HG03378 (cell line): ENCODE measurements at regions not wholly inside any gene's neighbourhood (a gene's known extent, or its start where the extent isn't known, plus 50 kb on each side); places are given as distances from the start of the nearest gene placed in this dataset.
"Not testable (repeated sequence)": the region's sequence is repeated elsewhere in the genome, so short reads cannot be mapped to it uniquely, and the experiment has no call there.

ENCODE experiments used
- ATAC-seq: cut with Tn5 transposase; IDR thresholded peaks from one replicate; pipeline ENCODE4 v1.9.1; 2021; ENCODE audit warnings: mild to moderate bottlenecking, moderate library complexity; ENCODE audit not compliant: unreplicated experiment

DNA sequence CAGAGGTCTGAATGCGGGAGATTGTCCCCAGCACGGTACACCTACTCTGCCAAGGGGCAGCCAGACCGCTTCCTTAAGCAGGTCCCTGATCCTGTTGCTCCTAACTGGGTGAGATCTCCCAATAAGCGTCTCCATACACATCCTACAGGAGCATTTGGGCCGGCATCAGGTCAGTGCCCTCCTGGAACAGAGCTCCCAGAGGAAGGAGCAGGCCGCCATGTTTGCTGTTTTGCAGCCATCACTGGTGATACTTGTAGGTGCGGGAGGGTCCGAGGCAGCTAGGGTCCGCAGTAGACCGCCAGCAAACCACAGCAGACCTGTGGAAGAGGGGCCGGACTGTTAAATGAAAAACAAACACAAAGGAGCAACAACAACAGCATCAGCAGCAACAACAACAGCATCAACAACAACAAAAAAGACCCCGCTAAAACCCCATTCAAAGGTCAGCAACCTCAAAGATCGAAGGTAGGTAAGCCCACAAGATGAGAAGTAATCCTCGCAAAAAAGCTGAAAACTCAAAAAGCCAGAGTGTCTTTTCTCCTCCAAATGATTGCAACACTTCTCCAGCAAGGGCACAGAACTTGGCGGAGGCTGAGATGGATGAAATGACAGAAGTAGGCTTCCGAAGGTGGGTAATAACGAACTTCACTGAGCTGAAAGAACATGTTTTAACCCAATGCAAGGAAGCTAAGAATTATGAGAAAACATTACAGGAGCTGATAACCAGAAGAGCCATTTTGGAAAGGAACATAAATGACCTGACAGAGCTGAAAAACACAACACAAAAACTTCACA, 79.0 kb upstream of the CDH7 start:
- no peak for ATAC-seq

- ATAC-seq = not testable (repeated sequence)
Measured at GRCh38 chr18:65670145-65670544, 80.7 kb upstream of the CDH7 start.

DNA sequence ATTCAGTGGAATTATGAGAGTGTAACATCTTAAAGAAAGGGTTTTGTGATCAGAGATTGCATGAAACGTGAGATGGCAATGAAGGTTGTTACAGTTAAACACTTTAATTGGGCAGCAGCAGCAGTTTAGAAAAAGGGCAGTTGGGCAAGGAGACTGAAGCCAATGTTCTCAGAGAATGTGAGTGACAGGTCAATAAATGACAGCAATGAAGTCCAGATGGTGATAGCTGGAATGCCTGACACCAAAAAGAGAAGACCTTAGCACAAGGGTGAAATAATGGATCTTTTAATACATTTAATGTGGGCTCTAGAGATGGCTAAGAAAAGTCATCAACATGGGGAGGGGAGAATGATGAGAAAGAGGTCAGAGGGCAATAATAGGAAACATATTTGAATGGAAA, 89.4 kb upstream of the CDH7 start:
- no peak for ATAC-seq

- no peak for ATAC-seq
Measured at GRCh38 chr18:65659912-65660311, 90.9 kb upstream of the CDH7 start.

DNA sequence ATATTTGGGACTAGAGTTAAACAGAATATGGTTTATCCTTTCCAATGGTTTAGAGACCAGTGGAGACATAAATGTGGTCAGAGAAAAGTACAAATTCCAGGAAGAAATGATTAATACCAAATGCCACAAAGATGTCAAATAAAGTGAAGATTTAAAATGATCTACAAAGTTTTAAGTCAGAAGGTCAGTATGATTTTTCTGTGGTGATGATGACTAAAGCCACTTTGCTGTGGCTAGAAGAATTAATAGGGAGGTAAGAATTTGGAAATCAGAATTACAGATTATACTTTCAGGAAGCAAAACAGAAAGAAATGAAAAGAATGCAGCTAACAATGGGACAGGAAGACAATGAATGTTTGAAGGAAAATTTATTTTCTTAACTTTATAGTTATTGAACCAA, 91.5 kb upstream of the CDH7 start:
- no peak for ATAC-seq

GRCh38 chr18:65651192-65651591, 99.6 kb upstream of the CDH7 start:
- no peak for ATAC-seq

DNA sequence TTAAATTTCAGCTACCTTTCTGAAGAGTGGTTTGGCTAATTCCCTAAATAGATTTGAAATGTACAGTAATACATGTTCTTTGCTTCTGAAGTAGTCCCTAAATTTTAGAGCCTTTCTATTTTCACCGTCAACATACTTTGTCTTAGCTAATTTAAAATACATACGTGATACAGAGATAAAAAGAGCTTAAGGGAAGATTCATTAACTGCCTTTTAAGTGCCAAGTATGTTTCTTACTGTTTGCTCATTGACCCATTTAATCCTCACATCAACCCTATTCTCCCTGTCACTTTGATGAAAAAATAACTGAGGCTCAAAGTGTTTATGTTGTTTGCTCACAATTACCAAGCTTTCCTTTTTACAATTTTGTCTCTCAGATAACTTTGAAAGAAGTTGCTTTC, 118.6 kb upstream of the CDH7 start:
- no peak for ATAC-seq

DNA sequence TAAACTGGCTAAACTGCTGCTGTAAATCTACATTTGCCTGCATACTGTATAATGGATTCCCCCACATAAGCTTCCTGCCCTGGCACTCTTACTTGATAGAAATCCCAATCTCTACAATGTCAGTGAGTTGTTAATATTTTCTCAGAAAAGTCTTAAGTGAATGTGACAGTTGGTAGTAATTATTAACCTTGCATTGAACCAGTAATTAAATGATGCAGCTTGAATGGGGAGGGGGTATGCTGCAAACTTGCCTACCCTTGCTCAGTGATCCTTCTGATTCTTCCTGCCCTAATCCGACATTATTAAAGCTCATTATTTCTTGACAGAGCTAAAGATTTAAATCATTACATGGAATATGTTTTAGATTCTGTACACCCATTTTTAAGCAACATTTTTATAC, 119.0 kb upstream of the CDH7 start:
- ATAC-seq = no peak

DNA sequence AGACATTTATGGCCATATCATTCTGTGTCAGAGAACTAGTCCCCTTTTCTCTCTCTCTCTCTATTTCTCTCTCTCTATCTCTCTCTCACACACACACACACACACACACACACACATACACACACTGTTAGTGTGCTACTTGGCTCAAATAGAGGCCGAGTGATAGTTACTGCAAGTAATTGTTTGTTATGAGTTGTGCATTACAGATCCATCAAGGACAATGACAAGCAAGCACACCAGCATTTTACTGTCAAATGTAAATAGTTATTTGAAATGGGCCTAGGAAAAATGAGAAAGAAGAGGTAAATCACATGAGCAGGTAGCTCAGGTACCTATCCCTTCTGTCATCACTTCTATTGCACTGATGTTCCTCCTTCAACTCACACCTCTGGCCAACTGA, 122.4 kb upstream of the CDH7 start:
- no peak for ATAC-seq

- ATAC-seq = no peak
Measured at GRCh38 chr18:65623676-65624075, 127.1 kb upstream of the CDH7 start.

GRCh38 chr18:65622436-65622835, 128.4 kb upstream of the CDH7 start:
- no peak for ATAC-seq

DNA sequence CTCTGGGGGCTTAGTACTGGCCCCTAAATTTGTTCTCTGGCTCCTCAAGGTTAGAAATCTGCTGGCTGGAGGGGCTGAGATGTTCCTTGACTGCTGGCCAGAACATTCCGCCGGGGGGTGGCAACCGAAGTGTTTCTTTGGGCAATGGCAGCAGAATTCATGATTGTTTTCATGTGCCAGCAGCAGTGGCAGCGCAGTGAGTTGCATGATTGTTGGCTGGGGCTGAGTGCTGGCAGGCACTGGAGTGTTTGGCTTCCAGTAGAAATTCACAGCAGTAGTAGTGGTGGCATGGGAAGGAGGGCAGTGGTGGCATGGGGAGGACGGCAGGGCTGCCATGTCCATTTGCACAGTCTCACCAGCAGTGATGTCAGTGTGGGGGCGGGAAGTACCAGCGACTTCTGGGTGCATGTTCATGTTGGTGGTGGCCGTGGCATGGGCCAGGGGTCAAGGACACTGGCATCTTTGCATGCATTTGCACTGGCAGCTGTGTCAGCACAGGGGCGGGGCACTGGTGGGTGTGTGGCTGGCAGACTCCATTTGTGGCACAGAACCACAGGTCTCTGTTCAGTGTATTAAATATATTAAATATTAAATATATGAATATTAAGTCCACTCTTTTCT, 130.6 kb upstream of the CDH7 start:
- ATAC-seq = no peak

DNA sequence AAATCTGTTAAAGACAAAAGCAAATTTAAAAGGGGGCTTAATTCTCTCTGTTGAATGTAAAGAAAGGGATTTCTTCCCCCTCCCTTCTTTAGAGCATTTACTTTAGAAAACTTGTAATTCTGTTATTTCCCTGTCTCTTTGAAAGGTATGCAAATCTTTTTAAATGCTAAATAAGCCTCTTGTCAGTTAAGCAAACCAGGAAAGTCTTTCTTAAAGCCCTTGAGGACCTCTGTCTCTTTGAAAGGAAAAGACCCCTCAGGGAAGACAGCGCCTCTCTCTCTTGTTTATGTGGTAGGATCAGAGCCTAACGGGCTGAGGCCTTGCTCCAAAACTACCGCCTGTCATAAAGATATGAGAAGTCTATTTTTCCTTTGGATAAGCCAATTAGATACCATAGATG, 139.9 kb upstream of the CDH7 start:
- ATAC-seq = no peak

DNA sequence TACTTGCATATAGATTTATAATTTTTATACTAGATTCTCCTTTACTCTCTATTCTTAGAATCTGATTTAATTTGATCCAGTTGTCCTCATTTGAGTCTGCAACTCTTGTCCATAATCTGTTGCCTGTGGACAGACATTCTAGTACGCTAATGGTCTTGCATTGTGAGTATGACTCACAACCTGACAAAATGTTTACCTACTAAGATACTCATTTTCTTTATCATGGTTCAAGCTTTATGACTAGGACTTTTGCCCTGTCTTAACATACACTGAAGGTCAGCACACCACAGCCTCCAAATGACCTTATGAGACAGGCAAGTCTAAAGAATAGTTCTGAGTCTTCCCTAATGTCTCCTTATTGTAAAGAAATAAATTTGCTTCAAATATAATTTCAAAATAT, 142.3 kb upstream of the CDH7 start:
- no peak for ATAC-seq

DNA sequence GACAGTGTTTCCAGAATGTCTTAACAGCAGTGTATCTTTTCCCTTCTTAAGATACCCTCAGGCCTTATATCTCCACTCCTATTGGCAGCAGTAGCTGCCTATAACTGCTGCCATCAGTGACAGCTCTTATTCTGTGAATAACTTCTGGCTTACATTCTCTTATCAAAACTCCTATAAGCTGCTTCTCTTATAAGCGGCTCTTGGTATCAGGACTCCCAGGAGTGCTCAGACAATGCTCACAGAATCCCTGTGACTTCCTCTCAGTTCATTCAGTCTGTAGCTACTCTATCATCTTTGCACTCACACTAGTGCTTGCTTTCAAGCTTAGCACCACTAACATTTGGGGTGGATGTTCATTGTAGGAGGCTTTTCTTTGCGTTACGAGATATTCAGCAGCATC, 143.7 kb upstream of the CDH7 start:
- ATAC-seq = no peak

- ATAC-seq = no peak
Measured at GRCh38 chr18:65606551-65607130, 144.2 kb upstream of the CDH7 start.

DNA sequence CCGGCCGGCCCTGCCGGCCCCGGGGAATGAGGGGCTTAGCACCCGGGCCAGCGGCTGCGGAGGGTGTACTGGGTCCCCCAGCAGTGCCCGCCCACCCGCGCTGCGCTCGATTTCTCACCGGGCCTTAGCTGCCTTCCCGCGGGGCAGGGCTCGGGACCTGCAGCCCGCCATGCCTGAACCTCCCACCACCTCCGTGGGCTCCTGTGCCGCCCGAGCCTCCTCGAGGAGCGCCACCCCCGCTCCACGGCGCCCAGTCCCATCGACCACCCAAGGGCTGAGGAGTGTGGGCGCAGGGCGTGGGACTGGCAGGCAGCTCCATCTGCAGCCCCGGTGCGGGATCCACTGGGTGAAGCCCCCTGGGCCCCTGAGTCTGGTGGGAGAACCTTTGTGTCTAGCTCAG, 145.5 kb upstream of the CDH7 start:
- not testable (repeated sequence) for ATAC-seq

DNA sequence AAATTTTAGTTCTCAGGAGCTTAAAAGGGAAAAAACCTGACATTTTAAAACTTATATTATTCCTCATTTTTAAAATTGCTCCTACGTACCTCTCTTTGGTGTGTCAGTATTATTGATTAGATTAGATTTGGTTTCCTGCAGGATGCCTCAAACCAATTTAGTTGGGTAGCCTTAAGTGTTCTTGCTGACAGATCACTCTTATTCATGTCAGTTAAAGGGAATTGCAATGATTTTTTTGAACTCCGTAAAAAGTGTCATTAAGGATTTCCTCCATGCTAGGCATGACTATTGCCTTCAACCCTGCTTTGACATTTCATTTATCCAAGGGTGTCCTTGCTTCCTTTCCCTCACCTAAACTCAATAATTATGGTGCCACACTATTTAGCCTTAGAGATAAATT, 149.0 kb upstream of the CDH7 start:
- no peak for ATAC-seq

DNA sequence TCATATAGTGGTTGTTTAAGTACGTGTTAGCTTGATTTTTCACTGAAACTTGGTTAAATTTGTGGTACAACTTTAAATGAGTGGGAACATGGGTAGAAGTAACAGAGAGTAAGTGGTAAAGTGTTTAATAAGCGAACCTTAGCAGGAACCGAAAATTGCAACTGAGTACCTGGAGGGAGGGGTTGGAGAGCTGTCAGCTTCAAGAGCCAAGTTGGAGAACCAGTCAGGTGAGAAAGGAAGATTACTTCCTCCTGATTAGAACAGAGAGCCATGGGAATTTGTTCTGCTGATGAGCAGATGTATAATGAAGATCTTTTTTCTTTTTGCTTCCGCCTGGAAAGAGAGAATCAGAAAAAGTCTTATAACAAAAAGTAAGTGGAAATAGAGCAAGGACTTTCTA, 158.4 kb upstream of the CDH7 start:
- ATAC-seq = no peak

- no peak for ATAC-seq
Measured at GRCh38 chr18:65587491-65587890, 163.3 kb upstream of the CDH7 start.

DNA sequence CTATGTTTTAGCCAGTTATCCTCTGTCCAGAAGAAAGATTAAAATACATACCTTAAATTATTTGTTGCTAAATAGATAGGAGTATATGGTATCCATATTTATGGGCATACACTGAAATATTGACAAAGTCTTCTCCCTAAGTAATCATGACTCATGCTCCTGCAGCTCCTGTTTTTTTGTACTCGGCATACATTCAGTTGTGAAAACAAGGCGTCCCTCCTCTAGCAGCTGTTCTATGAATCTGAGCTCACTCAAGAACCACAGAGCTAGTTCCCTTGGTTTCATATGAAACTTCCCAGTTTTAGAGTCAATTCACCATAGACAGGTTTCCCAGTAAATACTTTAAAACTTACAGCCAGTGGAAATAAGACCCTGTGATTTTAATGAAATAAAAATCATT, 168.7 kb upstream of the CDH7 start:
- not testable (repeated sequence) for ATAC-seq

- no peak for ATAC-seq
Measured at GRCh38 chr18:65568866-65569265, 181.9 kb upstream of the CDH7 start.
